ENCODE measurements at regions not wholly inside any gene's neighbourhood (a gene's known extent, or its start where the extent isn't known, plus 50 kb on each side); places are given as distances from the start of the nearest gene placed in this dataset.

- TF ChIP-seq TAF1 (IDR thresholded peaks at IDR 0.05; ENCODE audit: borderline replicate concordance, insufficient read depth, low read length) (no peak), POLR2AphosphoS5 (IDR thresholded peaks at IDR 0.05; ENCODE audit: low read depth, low read length) (no peak), SIN3A (IDR thresholded peaks at IDR 0.05; ENCODE audit: borderline replicate concordance, insufficient read depth, low read length) (no peak), FOXP2 (optimal IDR thresholded peaks at IDR 0.05; ENCODE audit: borderline replicate concordance, extremely low read depth, extremely low read length, insufficient read depth) (no peak), REST (IDR thresholded peaks at IDR 0.05; ENCODE audit: insufficient read depth in 1 of 2, low read depth in 2 of 2, low read length in 2 of 2) (no peak)
Measured at GRCh38 chr6:9978480-9978879, 436.4 kb downstream of the TFAP2A start.

Measured in PFSK-1 (cell line).